ENCODE measurements at regions not wholly inside any gene's neighbourhood (a gene's known extent, or its start where the extent isn't known, plus 50 kb on each side); places are given as distances from the start of the nearest gene placed in this dataset.

- no peak for TF ChIP-seq CTCF (IDR thresholded peaks at IDR 0.05; ENCODE audit: insufficient read depth, low read length, poor library complexity, severe bottlenecking)
- no peak for TF ChIP-seq EZH2phosphoT487 (conservative IDR thresholded peaks at IDR 0.05; ENCODE audit: low read length)
These were observed 524.2 kb downstream of the CDH26 start for GRCh38 chr20:60482221-60483008.
